Ovary (tissue), 7 donors: ENCODE measurements at regions not wholly inside any gene's neighbourhood (a gene's known extent, or its start where the extent isn't known, plus 50 kb on each side); places are given as distances from the start of the nearest gene placed in this dataset.

Experiments
- DNase-seq, 5 donors: peaks; one replicate each; pipeline ENCODE4 v3.0.0-alpha.2; 2019 to 2020
- H3K27ac ChIP-seq, 2 donors: fragments of 200-600 bp; one replicate each; pipeline versions ENCODE4 v1.5.1 to v1.8.0; 2019 to 2022
- H3K27me3 ChIP-seq: fragments of 200-600 bp; one replicate; pipeline ENCODE4 v1.8.0; 2022
- H3K36me3 ChIP-seq: fragments of 200-600 bp; sonication (generic); one replicate; pipeline ENCODE4 v1.5.1; 2019
- H3K4me1 ChIP-seq: one replicate; pipeline ENCODE4 v1.8.1; 2013; ENCODE audit warnings: mild to moderate bottlenecking, moderate library complexity; ENCODE audit not compliant: insufficient read depth
- H3K4me3 ChIP-seq: fragments of 200-600 bp; sonication (generic); one replicate; pipeline ENCODE4 v1.5.1; 2017
- H3K9me3 ChIP-seq, 2 donors: fragments of 200-600 bp in 1 of 2; sonication (generic) in 1 of 2; one replicate each; pipeline versions ENCODE4 v1.5.1 to v1.8.1; 2013 to 2019; ENCODE audit warnings: mild to moderate bottlenecking in 1 of 2, moderate library complexity in 1 of 2
- EP300 ChIP-seq: sonication (generic); formaldehyde crosslinking; IDR thresholded peaks from one replicate; pipeline ENCODE4 v1.6.1; 2017; ENCODE audit warnings: antibody characterized with exemption
- POLR2A ChIP-seq: fragments of 450-650 bp; IDR thresholded peaks from one replicate; pipeline ENCODE4 v1.6.1; 2017; ENCODE audit warnings: antibody characterized with exemption, mild to moderate bottlenecking, moderate library complexity
- WGBS, 3 donors: extraction: QIAGEN DNeasy Blood & Tissue Kit in 1 of 3; methylation state at CpG; one replicate each; pipeline versions ENCODE4 v1.1.5 to v1.1.7; 2013 to 2017; 5-methylcytosine and 5-hydroxymethylcytosine counted together
- intact Hi-C, 4 donors: fragments of 100-400 bp; cut with DNase I; formaldehyde crosslinking; loops; one replicate each; pipeline versions ENCODE4 v1.11.0 to v1.15.1; 2022 to 2023
- TF ChIP-seq, protein P1 (sequence below), 3 donors: fragments of 450-650 bp in 2 of 3; fragments of 200-600 bp in 1 of 3; IDR thresholded peaks; one replicate each; pipeline versions ENCODE4 v1.5.1 to v1.8.0; 2016 to 2022; ENCODE audit warnings: antibody characterized with exemption in 3 of 3, mild to moderate bottlenecking in 1 of 3
- donor health status: DM: no; HTN: no; CAD: no; lungs with moderate emphysema.
- donor health status: DM: no; HTN: no; CAD: no.
- donor health status: Bipolar disorder and iron deficiency.
- donor health status: DM: no; HTN: no; CAD: no.
- donor health status: DM: yes; HTN: yes; CAD: no.

- Histone ChIP-seq H3K27me3 (no peaks in the 10 kb centered on the region), H3K4me1 (no peaks in the 10 kb centered on the region), H3K9me3 (no peaks in the 10 kb centered on the region), H3K27ac (no peak overlapping the region), H3K4me3 (no peak overlapping the region), H3K36me3 (no peaks in the 10 kb centered on the region)
- no peak for TF ChIP-seq EP300
- TF ChIP-seq, protein P1, sequence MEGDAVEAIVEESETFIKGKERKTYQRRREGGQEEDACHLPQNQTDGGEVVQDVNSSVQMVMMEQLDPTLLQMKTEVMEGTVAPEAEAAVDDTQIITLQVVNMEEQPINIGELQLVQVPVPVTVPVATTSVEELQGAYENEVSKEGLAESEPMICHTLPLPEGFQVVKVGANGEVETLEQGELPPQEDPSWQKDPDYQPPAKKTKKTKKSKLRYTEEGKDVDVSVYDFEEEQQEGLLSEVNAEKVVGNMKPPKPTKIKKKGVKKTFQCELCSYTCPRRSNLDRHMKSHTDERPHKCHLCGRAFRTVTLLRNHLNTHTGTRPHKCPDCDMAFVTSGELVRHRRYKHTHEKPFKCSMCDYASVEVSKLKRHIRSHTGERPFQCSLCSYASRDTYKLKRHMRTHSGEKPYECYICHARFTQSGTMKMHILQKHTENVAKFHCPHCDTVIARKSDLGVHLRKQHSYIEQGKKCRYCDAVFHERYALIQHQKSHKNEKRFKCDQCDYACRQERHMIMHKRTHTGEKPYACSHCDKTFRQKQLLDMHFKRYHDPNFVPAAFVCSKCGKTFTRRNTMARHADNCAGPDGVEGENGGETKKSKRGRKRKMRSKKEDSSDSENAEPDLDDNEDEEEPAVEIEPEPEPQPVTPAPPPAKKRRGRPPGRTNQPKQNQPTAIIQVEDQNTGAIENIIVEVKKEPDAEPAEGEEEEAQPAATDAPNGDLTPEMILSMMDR (IDR thresholded peaks at IDR 0.05), result no peak
- no peak for TF ChIP-seq POLR2A
- 78 to 88% (median 80%) methylated on average over 12 of the region's 12 CpGs for whole genome bisulfite sequencing, 3 donors
- no peak for DNase-seq
- intact Hi-C loops, result no loop called here
Measured at GRCh38 chr1:25053576-25054250, 123.6 kb upstream of the RUNX3 start.

- Histone ChIP-seq H3K27ac (no peak overlapping the region), H3K27me3 (no peaks in the 10 kb centered on the region), H3K36me3 (no peaks in the 10 kb centered on the region), H3K4me1 (no peaks in the 10 kb centered on the region), H3K9me3 (no peaks in the 10 kb centered on the region), H3K4me3 (no peak overlapping the region)
- no peak for DNase-seq
- 36 to 49% (median 47%) methylated on average over 12 of the region's 12 CpGs for WGBS, 3 donors
- intact Hi-C loops, result no loop called here
- TF ChIP-seq POLR2A (no peak), EP300 (no peak)
Measured at GRCh38 chr1:25051906-25052305, 121.8 kb upstream of the RUNX3 start.

GRCh38 chr1:25051504-25051903, 121.4 kb upstream of the RUNX3 start:
- H3K27ac ChIP-seq, result no peak overlapping the region

GRCh38 chr1:25050165-25050564, 120.1 kb upstream of the RUNX3 start:
- Histone ChIP-seq H3K4me1 (no peaks in the 10 kb centered on the region), H3K27ac (no peak overlapping the region), H3K27me3 (no peaks in the 10 kb centered on the region), H3K9me3 (no peaks in the 10 kb centered on the region), H3K36me3 (no peaks in the 10 kb centered on the region), H3K4me3 (no peak overlapping the region)
- TF ChIP-seq POLR2A (no peak), EP300 (no peak)
- TF ChIP-seq, protein P1 (IDR thresholded peaks at IDR 0.05), result no peak
- intact Hi-C loops, result no loop called here
- no peak for DNase-seq
- 71 to 75% (median 73%) methylated on average over 8 of the region's 8 CpGs for WGBS, 3 donors

More at GRCh38 chr1:25051504-25051903, 121.4 kb upstream of the RUNX3 start:
- Histone ChIP-seq H3K27me3 (no peaks in the 10 kb centered on the region), H3K36me3 (no peaks in the 10 kb centered on the region), H3K4me3 (no peak overlapping the region), H3K4me1 (no peaks in the 10 kb centered on the region), H3K9me3 (no peaks in the 10 kb centered on the region)
- no peak for DNase-seq
- TF ChIP-seq, protein P1 (IDR thresholded peaks at IDR 0.05), result no peak
- TF ChIP-seq POLR2A (no peak), EP300 (no peak)
- 82 to 86% (median 86%) methylated on average over 6 of the region's 6 CpGs for WGBS, 3 donors
- intact Hi-C loops, result no loop called here

GRCh38 chr1:25049190-25049589, 119.1 kb upstream of the RUNX3 start:
- Histone ChIP-seq H3K4me3 (no peak overlapping the region), H3K27ac (no peak overlapping the region), H3K27me3 (no peaks in the 10 kb centered on the region), H3K4me1 (no peaks in the 10 kb centered on the region), H3K9me3 (no peaks in the 10 kb centered on the region), H3K36me3 (no peaks in the 10 kb centered on the region)
- intact Hi-C loops, result no loop called here
- 73 to 84% (median 76%) methylated on average over 2 of the region's 2 CpGs for WGBS, 3 donors
- no peak for TF ChIP-seq POLR2A
- TF ChIP-seq, protein P1 (IDR thresholded peaks at IDR 0.05), result no peak
- no peak for TF ChIP-seq EP300
- no peak for DNase-seq
